ENCODE measurements at regions not wholly inside any gene's neighbourhood (a gene's known extent, or its start where the extent isn't known, plus 50 kb on each side); places are given as distances from the start of the nearest gene placed in this dataset.

- H3K9me3 ChIP-seq, result no peaks in the 10 kb centered on the region
- no peak overlapping the region for H3K4me3 ChIP-seq
- H3K36me3 ChIP-seq, result no peaks in the 10 kb centered on the region
- no peaks in the 10 kb centered on the region for H3K27me3 ChIP-seq (replicated peaks; ENCODE audit: insufficient read depth)
- intact Hi-C loops (cut with DNase I), result no loop called here
- 66% methylated on average over 2 of the region's 2 CpGs for WGBS
- TF ChIP-seq POLR2AphosphoS5 (IDR thresholded peaks at IDR 0.05), result no peak
- no peak for TF ChIP-seq POLR2A (IDR thresholded peaks at IDR 0.05)
- no peak for TF ChIP-seq CTCF (IDR thresholded peaks at IDR 0.05)
- H3K27ac ChIP-seq, result no peak overlapping the region
- no peaks in the 10 kb centered on the region for H3K4me1 ChIP-seq (replicated peaks)
- no peak for DNase-seq (ENCODE audit: low spot score)
Observed at GRCh38 chr2:234187646-234188174, 137.2 kb downstream of the SPP2 start.

GRCh38 chr2:234181121-234181520, 130.6 kb downstream of the SPP2 start:
- H3K27me3 ChIP-seq (replicated peaks; ENCODE audit: insufficient read depth), result no peaks in the 10 kb centered on the region
- H3K36me3 ChIP-seq, result no peaks in the 10 kb centered on the region
- H3K9me3 ChIP-seq, result no peaks in the 10 kb centered on the region
- intact Hi-C loops (cut with DNase I), result no loop called here
- no peak for TF ChIP-seq CTCF (IDR thresholded peaks at IDR 0.05)
- no peak for TF ChIP-seq POLR2AphosphoS5 (IDR thresholded peaks at IDR 0.05)
- TF ChIP-seq POLR2A (IDR thresholded peaks at IDR 0.05), result no peak
- DNase-seq (ENCODE audit: low spot score), result no peak
- WGBS, result 79% methylated on average over 1 of the region's 1 CpG
- no peak overlapping the region for H3K27ac ChIP-seq
- H3K4me3 ChIP-seq, result no peak overlapping the region
- H3K4me1 ChIP-seq (replicated peaks), result no peaks in the 10 kb centered on the region

- Histone ChIP-seq H3K4me3 (no peak overlapping the region), H3K4me1 (replicated peaks) (no peaks in the 10 kb centered on the region), H3K27ac (no peak overlapping the region), H3K27me3 (replicated peaks; ENCODE audit: insufficient read depth) (no peaks in the 10 kb centered on the region), H3K36me3 (no peaks in the 10 kb centered on the region), H3K9me3 (no peaks in the 10 kb centered on the region)
- WGBS, result 79% methylated on average over 6 of the region's 6 CpGs
- TF ChIP-seq POLR2A (IDR thresholded peaks at IDR 0.05) (no peak), POLR2AphosphoS5 (IDR thresholded peaks at IDR 0.05) (no peak), CTCF (IDR thresholded peaks at IDR 0.05) (no peak)
- DNase-seq (ENCODE audit: low spot score), result no peak
- intact Hi-C loops (cut with DNase I), result no loop called here
Observed at GRCh38 chr2:234179031-234179363, 128.5 kb downstream of the SPP2 start.

- 50% methylated on average over 10 of the region's 10 CpGs for WGBS
- TF ChIP-seq POLR2AphosphoS5 (IDR thresholded peaks at IDR 0.05) (no peak), POLR2A (IDR thresholded peaks at IDR 0.05) (no peak), CTCF (IDR thresholded peaks at IDR 0.05) (no peak)
- no peak for DNase-seq (ENCODE audit: low spot score)
- Histone ChIP-seq H3K4me3 (no peak overlapping the region), H3K9me3 (no peaks in the 10 kb centered on the region), H3K27ac (no peak overlapping the region), H3K27me3 (replicated peaks; ENCODE audit: insufficient read depth) (no peaks in the 10 kb centered on the region), H3K36me3 (no peaks in the 10 kb centered on the region), H3K4me1 (replicated peaks) (no peaks in the 10 kb centered on the region)
- intact Hi-C loops (cut with DNase I), result no loop called here
Observed at GRCh38 chr2:234178330-234179030, 128.0 kb downstream of the SPP2 start.

- Histone ChIP-seq H3K36me3 (no peaks in the 10 kb centered on the region), H3K9me3 (no peaks in the 10 kb centered on the region), H3K4me3 (no peak overlapping the region), H3K27me3 (replicated peaks; ENCODE audit: insufficient read depth) (no peaks in the 10 kb centered on the region), H3K4me1 (replicated peaks) (no peaks in the 10 kb centered on the region), H3K27ac (no peak overlapping the region)
- 96% methylated on average over 6 of the region's 6 CpGs for WGBS
- intact Hi-C loops (cut with DNase I), result no loop called here
- no peak for DNase-seq (ENCODE audit: low spot score)
- TF ChIP-seq CTCF (IDR thresholded peaks at IDR 0.05) (no peak), POLR2A (IDR thresholded peaks at IDR 0.05) (no peak), POLR2AphosphoS5 (IDR thresholded peaks at IDR 0.05) (no peak)
Observed at GRCh38 chr2:234175649-234176048, 125.1 kb downstream of the SPP2 start.

Measured in prostate gland (tissue), 2 donors.